Mesenchymal stem cell (in vitro differentiated cells and primary cell): ENCODE measurements at regions not wholly inside any gene's neighbourhood (a gene's known extent, or its start where the extent isn't known, plus 50 kb on each side); places are given as distances from the start of the nearest gene placed in this dataset.

Experiments
- DNase-seq: peaks from one replicate; pipeline ENCODE4 v3.0.0-alpha.2; 2013
- H2AFZ ChIP-seq: one replicate; pipeline ENCODE4 v1.6.1; 2013; ENCODE audit warnings: low read depth, mild to moderate bottlenecking, control low read depth, inconsistent platforms, low read length, moderate library complexity
- H2AK5ac ChIP-seq: 2 replicates; pipeline ENCODE4 v1.6.1; 2013; ENCODE audit warnings: low read length, moderate library complexity, mild to moderate bottlenecking, inconsistent platforms; ENCODE audit not compliant: severe bottlenecking
- H2BK120ac ChIP-seq: one replicate; pipeline ENCODE4 v1.6.1; 2013; ENCODE audit warnings: low read depth, mild to moderate bottlenecking, inconsistent platforms, low read length, moderate library complexity
- H2BK12ac ChIP-seq, 2 experiments: one replicate each; pipeline ENCODE4 v1.6.1; 2013; ENCODE audit warnings: inconsistent platforms in 2 of 2, low read length in 2 of 2, mild to moderate bottlenecking in 2 of 2, moderate library complexity in 2 of 2, control low read depth in 1 of 2
- H2BK15ac ChIP-seq: one replicate; pipeline ENCODE4 v1.6.1; 2013; ENCODE audit warnings: mild to moderate bottlenecking, low read depth, inconsistent platforms; ENCODE audit not compliant: poor library complexity, severe bottlenecking
- H2BK5ac ChIP-seq: 2 replicates; pipeline ENCODE4 v1.6.1; 2013; ENCODE audit warnings: low read depth, mild to moderate bottlenecking, low read length, control low read depth, inconsistent platforms; ENCODE audit not compliant: poor library complexity, severe bottlenecking
- H3K14ac ChIP-seq, 2 experiments: one replicate each; pipeline ENCODE4 v1.6.1; 2013; ENCODE audit warnings: inconsistent platforms in 2 of 2, low read length in 2 of 2, control low read depth in 1 of 2, mild to moderate bottlenecking in 1 of 2, moderate library complexity in 1 of 2
- H3K18ac ChIP-seq, 2 experiments: one replicate each; pipeline ENCODE4 v1.6.1; 2013; ENCODE audit warnings: inconsistent platforms in 2 of 2, low read length in 2 of 2, control low read depth in 1 of 2, low read depth in 1 of 2, mild to moderate bottlenecking in 1 of 2
- H3K23ac ChIP-seq, 2 experiments: one replicate each; pipeline ENCODE4 v1.6.1; 2013; ENCODE audit warnings: inconsistent platforms in 2 of 2, low read length in 2 of 2, mild to moderate bottlenecking in 2 of 2, moderate library complexity in 2 of 2, control low read depth in 1 of 2
- H3K27ac ChIP-seq: 2 replicates; pipeline ENCODE4 v1.5.1; 2013; ENCODE audit warnings: mild to moderate bottlenecking, moderate library complexity, low read length, control low read depth, inconsistent platforms; ENCODE audit not compliant: poor library complexity, severe bottlenecking
- H3K27me3 ChIP-seq, 2 experiments: 2 replicates each; pipeline versions ENCODE4 v1.6.1 to v1.7.0; 2013; ENCODE audit warnings: low read length in 2 of 2, mild to moderate bottlenecking in 2 of 2, moderate library complexity in 2 of 2, control low read depth in 1 of 2, inconsistent platforms in 1 of 2; ENCODE audit not compliant: control insufficient read depth in 1 of 2, insufficient read depth in 1 of 2
- H3K36me3 ChIP-seq, 2 experiments: 2 replicates each; pipeline versions ENCODE4 v1.6.1 to v1.7.0; 2013; ENCODE audit warnings: low read length in 2 of 2, control low read depth in 1 of 2, inconsistent platforms in 1 of 2, low read depth in 1 of 2, mild to moderate bottlenecking in 1 of 2; ENCODE audit not compliant: insufficient read depth in 2 of 2, control insufficient read depth in 1 of 2
- H3K4ac ChIP-seq, 2 experiments: one replicate each; pipeline ENCODE4 v1.6.1; 2013; ENCODE audit warnings: inconsistent platforms in 2 of 2, low read length in 2 of 2, mild to moderate bottlenecking in 2 of 2, moderate library complexity in 2 of 2, control low read depth in 1 of 2, low read depth in 1 of 2
- H3K4me1 ChIP-seq: 2 replicates; pipeline ENCODE4 v1.6.1; 2013; ENCODE audit warnings: low read depth, low read length, control low read depth; ENCODE audit not compliant: control insufficient read depth, insufficient read depth
- H3K4me2 ChIP-seq: 2 replicates; pipeline ENCODE4 v1.6.1; 2013; ENCODE audit warnings: low read length, mild to moderate bottlenecking, inconsistent platforms; ENCODE audit not compliant: poor library complexity, severe bottlenecking
- H3K4me3 ChIP-seq, 2 experiments: 2 replicates each; pipeline versions ENCODE4 v1.5.1 to v1.7.0; 2013; ENCODE audit warnings: low read length in 2 of 2, mild to moderate bottlenecking in 2 of 2, control low read depth in 1 of 2, low read depth in 1 of 2; ENCODE audit not compliant: insufficient read depth in 1 of 2
- H3K79me1 ChIP-seq: replicated peaks from 2 replicates; pipeline ENCODE4 v1.6.1; 2013; ENCODE audit warnings: mild to moderate bottlenecking, control low read depth, low read length, inconsistent platforms; ENCODE audit not compliant: poor library complexity, severe bottlenecking
- H3K9ac ChIP-seq: 2 replicates; pipeline ENCODE4 v1.7.0; 2013; ENCODE audit warnings: mild to moderate bottlenecking, low read length, moderate library complexity
- H3K9me3 ChIP-seq: 2 replicates; pipeline ENCODE4 v1.7.0; 2013; ENCODE audit warnings: mild to moderate bottlenecking, low read length; ENCODE audit not compliant: control insufficient read depth
- H4K8ac ChIP-seq: one replicate; pipeline ENCODE4 v1.6.1; 2013; ENCODE audit warnings: inconsistent platforms, mild to moderate bottlenecking, low read length, moderate library complexity
- H4K91ac ChIP-seq: one replicate; pipeline ENCODE4 v1.6.1; 2013; ENCODE audit warnings: mild to moderate bottlenecking, low read length, inconsistent platforms
- WGBS: methylation state at CpG from one replicate; pipeline ENCODE4 v1.1.7; 2013; ENCODE audit warnings: mixed read lengths; 5-methylcytosine and 5-hydroxymethylcytosine counted together

GRCh38 chr2:144237830-144238627 is 281.9 kb downstream of the ZEB2 start:
- Histone ChIP-seq H2BK120ac (no peak overlapping the region), H4K8ac (no peak overlapping the region), H3K4me1 (peaks cover 2% of the 10 kb centered on the region), H2AFZ (no peak overlapping the region), H3K23ac (no peak overlapping the region), H3K18ac (no peak overlapping the region), H4K91ac (no peak overlapping the region), H2AK5ac (no peak overlapping the region), H3K4me3 (no peak overlapping the region), H3K4ac (no peak overlapping the region), H3K9me3 (no peaks in the 10 kb centered on the region), H3K9ac (no peak overlapping the region), H2BK15ac (no peak overlapping the region), H2BK12ac (no peak overlapping the region), H3K4me2 (no peak overlapping the region), H2BK5ac (no peak overlapping the region), H3K36me3 (no peaks in the 10 kb centered on the region), H3K27ac (no peak overlapping the region), H3K79me1 (peaks cover 15% of the 10 kb centered on the region), H3K14ac (no peak overlapping the region), H3K27me3 (no peaks in the 10 kb centered on the region)
- no peak for DNase-seq
- 82% methylated on average over 1 of the region's 2 CpGs for WGBS

DNA sequence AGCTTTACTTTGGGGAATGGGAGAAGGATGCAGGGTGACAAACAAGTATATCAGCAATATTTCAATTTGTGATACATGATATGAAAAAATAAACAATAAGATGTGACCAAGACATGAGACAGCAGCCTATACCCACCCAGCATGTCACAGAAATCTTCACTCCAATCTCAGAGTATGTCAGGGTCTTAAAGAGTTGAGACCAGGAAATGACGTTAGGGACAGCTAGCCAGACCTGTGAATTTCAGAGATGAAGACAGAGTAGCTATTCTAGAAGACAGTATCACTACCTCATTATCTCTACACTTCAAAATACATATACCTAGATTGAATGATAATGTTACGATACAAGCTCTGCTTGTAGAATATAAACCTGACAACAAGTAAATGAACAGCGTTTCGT is 282.8 kb downstream of the ZEB2 start:
- no peaks in the 10 kb centered on the region for H3K9me3 ChIP-seq
- H3K27ac ChIP-seq: no peak overlapping the region
- H3K4me1 ChIP-seq: peaks cover 2% of the 10 kb centered on the region
- H3K4me2 ChIP-seq: no peak overlapping the region
- no peak overlapping the region for H4K8ac ChIP-seq
- DNase-seq: no peak
- no peak overlapping the region for H3K4ac ChIP-seq
- no peak overlapping the region for H4K91ac ChIP-seq
- H3K4me3 ChIP-seq: no peak overlapping the region
- H2BK15ac ChIP-seq: no peak overlapping the region
- H3K18ac ChIP-seq: no peak overlapping the region
- no peak overlapping the region for H3K23ac ChIP-seq
- H3K36me3 ChIP-seq: no peaks in the 10 kb centered on the region
- H2BK12ac ChIP-seq: no peak overlapping the region
- no peak overlapping the region for H3K9ac ChIP-seq
- H2AK5ac ChIP-seq: no peak overlapping the region
- H2AFZ ChIP-seq: no peak overlapping the region
- H3K79me1 ChIP-seq: peaks cover 15% of the 10 kb centered on the region
- WGBS: 95% methylated on average over 4 of the region's 4 CpGs
- H3K14ac ChIP-seq: no peak overlapping the region
- no peaks in the 10 kb centered on the region for H3K27me3 ChIP-seq
- H2BK5ac ChIP-seq: no peak overlapping the region
- no peak overlapping the region for H2BK120ac ChIP-seq

GRCh38 chr2:144235050-144235449 is 284.9 kb downstream of the ZEB2 start:
- no peak overlapping the region for H3K4ac ChIP-seq
- no peak overlapping the region for H3K14ac ChIP-seq
- H2BK12ac ChIP-seq: no peak overlapping the region
- H2BK120ac ChIP-seq: no peak overlapping the region
- H3K9ac ChIP-seq: no peak overlapping the region
- no peak overlapping the region for H3K23ac ChIP-seq
- no peak overlapping the region for H2BK15ac ChIP-seq
- peaks cover 15% of the 10 kb centered on the region for H3K79me1 ChIP-seq
- H2BK5ac ChIP-seq: no peak overlapping the region
- no peak overlapping the region for H2AK5ac ChIP-seq
- H3K4me2 ChIP-seq: no peak overlapping the region
- H3K27ac ChIP-seq: no peak overlapping the region
- WGBS: 80% methylated on average over 1 of the region's 1 CpG
- DNase-seq: no peak
- H3K18ac ChIP-seq: no peak overlapping the region
- no peak overlapping the region for H4K8ac ChIP-seq
- H3K27me3 ChIP-seq: no peaks in the 10 kb centered on the region
- H3K4me3 ChIP-seq: no peak overlapping the region
- H3K36me3 ChIP-seq: no peaks in the 10 kb centered on the region
- no peaks in the 10 kb centered on the region for H3K4me1 ChIP-seq
- no peak overlapping the region for H2AFZ ChIP-seq
- H4K91ac ChIP-seq: no peak overlapping the region
- H3K9me3 ChIP-seq: no peaks in the 10 kb centered on the region

DNA sequence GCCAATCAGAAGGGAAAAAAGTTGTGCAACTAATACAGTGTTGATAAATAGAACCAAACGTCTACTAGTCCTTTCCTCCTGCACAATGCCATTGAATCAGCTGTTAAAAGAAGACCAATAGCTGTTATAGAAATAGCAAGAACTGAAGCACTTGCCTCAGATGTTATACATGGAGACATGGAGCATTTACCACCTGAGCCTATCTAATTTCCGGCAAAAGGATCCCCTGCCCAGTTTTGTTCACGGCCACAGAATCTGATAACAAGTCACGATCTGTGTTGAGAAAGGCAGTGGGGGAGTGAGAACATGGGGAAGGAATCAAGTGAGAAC is 285.4 kb downstream of the ZEB2 start:
- peaks cover 15% of the 10 kb centered on the region for H3K79me1 ChIP-seq
- H3K23ac ChIP-seq: no peak overlapping the region
- DNase-seq: peak; percentile 24
- H3K27ac ChIP-seq: no peak overlapping the region
- H3K4ac ChIP-seq: no peak overlapping the region
- no peak overlapping the region for H2BK5ac ChIP-seq
- H3K4me2 ChIP-seq: no peak overlapping the region
- H2BK120ac ChIP-seq: no peak overlapping the region
- H3K27me3 ChIP-seq: no peaks in the 10 kb centered on the region
- H4K8ac ChIP-seq: no peak overlapping the region
- no peak overlapping the region for H3K18ac ChIP-seq
- H2BK15ac ChIP-seq: no peak overlapping the region
- 84% methylated on average over 3 of the region's 4 CpGs for WGBS
- H2AK5ac ChIP-seq: no peak overlapping the region
- no peak overlapping the region for H3K9ac ChIP-seq
- no peak overlapping the region for H2BK12ac ChIP-seq
- H4K91ac ChIP-seq: no peak overlapping the region
- H3K4me1 ChIP-seq: no peaks in the 10 kb centered on the region
- no peak overlapping the region for H2AFZ ChIP-seq
- H3K36me3 ChIP-seq: no peaks in the 10 kb centered on the region
- no peak overlapping the region for H3K14ac ChIP-seq
- H3K4me3 ChIP-seq: no peak overlapping the region
- no peaks in the 10 kb centered on the region for H3K9me3 ChIP-seq
